GM18526 (cell line): ENCODE measurements at regions not wholly inside any gene's neighbourhood (a gene's known extent, or its start where the extent isn't known, plus 50 kb on each side); places are given as distances from the start of the nearest gene placed in this dataset.

Source experiments
- POLR2A ChIP-seq: IDR thresholded peaks from 3 replicates; pipeline ENCODE4 v1.6.1; 2011; ENCODE audit not compliant: insufficient read length; ENCODE audit errors: extremely low read depth

DNA sequence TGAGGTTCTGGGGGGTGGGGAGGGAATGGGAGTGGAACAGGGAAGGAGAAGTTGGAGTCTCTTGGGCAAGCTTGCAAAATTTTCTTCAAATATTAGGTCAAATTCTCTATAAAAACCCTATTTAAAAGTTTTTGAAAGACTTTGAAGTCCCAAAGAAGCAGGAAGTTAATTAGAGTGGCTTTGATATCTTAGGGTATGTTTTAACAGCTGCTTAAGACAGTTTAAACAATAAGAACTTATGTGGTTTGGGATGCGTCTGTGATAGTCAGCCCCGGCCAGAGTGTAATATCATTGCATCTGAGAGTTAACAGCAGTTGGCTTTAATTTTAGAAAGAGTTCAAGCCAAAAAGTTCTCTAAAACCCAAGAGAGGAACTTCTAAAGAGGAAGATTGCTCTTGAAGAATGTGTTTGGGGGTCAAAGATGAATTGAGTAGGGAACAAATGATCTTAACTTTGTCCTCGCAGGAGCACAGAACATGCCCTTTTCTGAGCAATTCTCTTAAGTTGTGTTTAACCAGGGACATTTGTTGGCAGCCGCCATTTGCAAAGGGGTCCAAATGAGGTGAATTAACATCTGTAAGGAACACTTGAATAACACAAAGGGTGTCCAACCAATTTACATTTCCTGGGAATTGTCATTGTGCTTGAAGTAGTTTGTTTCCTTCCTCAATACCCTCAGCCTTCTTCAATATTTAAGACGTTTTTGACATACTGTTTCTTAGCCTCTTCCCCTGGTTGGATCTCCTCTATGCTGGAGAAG, 182.4 kb downstream of the PTEN start:
- no peak for TF ChIP-seq POLR2A

DNA sequence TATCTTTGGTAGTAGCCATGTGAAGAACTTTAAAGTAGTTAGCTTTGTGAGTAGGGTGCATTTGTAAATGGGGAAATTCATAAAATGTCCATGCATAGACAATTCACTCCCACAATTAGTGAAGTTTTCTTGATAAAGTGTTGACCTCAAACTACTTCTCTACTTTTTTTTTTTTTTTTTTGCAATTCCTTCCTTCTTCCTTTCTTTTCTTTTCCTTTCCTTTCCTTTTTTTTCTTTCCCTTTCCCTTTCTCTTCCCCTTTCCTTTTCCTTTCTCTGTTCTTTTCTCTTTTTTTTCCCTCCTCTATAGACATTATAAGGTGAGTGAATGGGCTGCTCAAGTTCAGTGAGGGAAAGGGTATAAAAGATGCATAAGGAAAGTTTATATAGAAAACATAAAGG, 184.2 kb downstream of the PTEN start:
- no peak for TF ChIP-seq POLR2A

DNA sequence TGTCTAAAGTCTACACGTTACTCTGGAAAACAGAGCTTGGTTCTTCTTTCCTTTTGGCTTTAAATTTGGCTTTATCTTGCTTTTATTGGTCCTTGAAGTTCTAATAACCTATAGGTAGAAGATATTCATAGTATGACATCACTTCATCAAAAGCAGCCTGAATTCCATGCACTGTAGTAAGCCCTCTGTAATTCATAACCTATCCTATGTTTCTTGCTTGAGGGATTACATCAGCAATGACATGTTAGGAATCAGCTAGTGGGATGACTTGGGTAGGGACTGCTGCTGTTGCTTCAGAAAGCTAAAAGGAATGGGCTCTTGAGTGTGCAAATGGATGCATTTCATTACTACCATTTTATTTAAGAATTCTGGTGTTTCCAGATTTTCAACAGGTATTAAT, 184.9 kb downstream of the PTEN start:
- no peak for TF ChIP-seq POLR2A

DNA sequence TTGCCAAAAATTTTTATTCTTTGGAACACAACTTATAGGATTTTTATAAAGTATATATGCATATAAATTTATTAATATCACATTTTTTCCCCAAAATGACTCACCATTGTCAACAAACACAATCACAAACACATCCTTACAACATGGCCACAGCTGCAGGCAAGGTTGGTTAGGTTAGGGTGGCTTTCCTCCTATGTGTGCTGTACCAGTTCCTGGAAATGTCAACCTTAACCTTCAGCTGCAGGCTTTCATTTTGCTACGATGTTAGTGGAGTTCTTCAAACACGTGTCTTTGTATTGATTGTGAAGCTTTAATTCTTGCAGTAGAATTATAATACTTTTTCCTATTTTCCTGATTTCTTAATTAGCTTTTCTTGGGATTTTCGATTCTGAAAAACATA, 185.8 kb downstream of the PTEN start:
- TF ChIP-seq POLR2A, result no peak

DNA sequence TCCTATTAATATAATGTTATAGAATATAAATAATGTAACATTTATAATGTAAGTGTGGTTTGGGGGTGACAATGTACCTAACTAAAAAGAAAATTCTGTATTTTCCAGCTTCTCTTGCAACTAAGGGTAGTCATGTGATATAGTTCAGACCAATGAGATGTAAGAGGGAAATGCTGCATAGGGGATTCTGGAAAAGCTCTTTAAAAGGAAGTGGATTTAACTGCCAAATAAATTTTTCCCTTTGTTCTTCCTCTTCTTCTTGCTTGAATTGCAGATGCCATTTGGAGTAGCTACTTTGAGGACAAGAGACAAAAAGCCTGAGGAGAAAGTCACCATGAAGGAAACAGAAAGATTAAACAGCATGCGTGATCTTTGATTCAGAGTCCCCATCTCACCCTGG, 194.3 kb downstream of the PTEN start:
- no peak for TF ChIP-seq POLR2A

DNA sequence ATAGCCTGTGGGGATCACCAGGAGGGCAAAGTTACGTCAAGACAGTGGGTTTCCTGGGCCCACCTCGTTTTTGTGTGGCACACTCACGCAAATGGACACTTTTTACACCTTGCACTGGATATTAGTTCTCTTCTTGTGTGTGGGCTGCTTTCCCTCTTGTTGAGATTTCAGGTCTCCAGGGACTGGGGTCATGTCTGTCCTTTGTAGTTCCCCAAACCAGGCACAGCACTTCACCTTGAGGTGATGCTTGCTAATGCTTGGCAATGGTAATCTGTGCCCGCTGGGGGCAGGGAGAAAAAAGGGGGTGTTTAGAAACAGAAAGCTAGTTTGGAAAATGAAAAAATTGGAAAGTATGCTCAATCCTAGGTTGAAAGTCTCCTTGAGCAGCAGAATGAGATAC, 195.3 kb downstream of the PTEN start:
- no peak for TF ChIP-seq POLR2A

DNA sequence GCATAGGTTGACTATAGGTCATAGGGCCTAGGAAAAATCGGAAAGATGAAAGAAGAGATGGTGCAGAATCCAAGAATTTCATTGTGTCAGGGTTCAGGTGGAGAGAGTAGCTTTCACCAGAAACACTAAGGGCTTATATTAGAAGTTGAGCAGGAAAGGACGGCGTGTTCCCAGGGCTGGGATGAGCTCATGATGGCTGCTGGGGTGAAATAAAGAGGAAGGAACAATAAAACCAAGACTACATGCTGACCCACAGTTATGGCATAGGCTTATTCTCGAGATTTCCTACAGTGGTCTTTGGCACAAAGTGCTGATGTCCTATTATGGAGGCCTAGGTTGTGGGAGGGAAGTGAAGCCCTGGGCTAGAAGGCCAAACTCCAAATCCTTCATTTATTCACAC, 195.8 kb downstream of the PTEN start:
- no peak for TF ChIP-seq POLR2A

DNA sequence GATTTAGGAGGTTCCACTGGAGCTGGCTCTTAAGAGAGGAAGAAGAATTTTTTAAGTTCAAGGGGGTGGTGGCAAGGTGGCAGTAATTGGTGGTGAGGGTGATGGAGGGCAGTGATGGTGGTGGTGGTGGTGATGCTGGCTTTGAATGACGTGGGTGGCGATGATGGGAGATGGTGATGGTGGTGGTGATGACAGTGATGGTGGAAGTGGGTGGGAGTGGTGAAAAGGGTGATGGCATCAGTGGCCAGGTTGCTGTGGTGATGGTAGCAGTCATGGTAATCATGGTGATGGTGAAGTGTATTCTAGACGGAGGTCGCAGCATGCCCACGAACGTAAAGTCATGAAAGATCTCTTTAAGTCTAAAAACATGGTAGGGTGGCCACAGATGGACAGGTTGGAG, 197.3 kb downstream of the PTEN start:
- no peak for TF ChIP-seq POLR2A

DNA sequence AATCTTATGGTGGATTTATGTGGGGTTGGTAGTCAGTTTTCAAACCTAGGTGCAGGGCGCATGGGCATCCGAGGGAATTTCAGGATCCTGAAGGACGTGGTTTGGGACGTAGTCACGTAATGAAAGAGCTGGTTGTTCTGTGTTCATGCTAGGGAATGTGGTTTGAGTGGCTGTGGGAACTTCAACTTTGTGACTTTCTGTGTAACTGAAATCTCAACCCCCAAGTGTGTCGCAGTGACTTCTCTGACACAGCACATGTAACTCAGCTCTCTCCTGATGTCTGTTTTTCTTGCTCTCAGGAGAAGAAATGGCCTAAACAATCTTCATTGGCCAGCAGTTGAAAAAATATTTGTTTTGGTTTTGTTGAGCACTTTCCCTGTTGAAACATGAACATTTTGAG, 199.0 kb downstream of the PTEN start:
- no peak for TF ChIP-seq POLR2A

DNA sequence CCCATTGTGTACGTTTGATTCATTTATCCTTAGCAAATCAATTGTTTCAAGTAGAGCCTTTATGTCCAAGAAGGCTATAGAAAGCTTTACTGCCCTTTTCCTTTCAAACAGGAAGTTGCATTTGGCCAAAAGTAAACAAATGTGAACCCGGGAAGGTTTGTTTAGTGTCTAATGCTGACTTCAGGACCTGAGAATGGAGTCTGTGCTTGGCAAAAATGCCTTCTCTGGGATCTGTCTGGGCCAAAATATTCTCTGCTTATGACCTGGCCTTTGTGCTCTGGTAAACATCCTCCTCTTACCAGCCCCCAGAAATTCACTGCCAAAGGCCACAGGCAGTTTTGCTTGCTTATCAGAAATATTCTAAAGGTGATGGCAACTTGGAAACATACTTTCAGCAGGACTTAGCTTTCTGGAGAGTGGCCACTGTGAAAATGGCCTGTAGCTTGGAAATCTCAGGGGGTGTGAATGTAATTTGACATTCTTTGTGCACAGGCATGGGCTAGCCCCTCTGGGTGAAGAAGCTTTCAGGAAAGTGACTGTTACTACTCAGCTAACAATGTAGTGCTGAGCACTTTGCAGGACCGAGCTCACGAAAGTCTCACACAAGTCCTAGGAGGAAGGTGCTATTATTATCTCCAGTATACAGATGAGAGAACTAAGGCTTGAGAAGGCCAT, 199.5 kb downstream of the PTEN start:
- no peak for TF ChIP-seq POLR2A

DNA sequence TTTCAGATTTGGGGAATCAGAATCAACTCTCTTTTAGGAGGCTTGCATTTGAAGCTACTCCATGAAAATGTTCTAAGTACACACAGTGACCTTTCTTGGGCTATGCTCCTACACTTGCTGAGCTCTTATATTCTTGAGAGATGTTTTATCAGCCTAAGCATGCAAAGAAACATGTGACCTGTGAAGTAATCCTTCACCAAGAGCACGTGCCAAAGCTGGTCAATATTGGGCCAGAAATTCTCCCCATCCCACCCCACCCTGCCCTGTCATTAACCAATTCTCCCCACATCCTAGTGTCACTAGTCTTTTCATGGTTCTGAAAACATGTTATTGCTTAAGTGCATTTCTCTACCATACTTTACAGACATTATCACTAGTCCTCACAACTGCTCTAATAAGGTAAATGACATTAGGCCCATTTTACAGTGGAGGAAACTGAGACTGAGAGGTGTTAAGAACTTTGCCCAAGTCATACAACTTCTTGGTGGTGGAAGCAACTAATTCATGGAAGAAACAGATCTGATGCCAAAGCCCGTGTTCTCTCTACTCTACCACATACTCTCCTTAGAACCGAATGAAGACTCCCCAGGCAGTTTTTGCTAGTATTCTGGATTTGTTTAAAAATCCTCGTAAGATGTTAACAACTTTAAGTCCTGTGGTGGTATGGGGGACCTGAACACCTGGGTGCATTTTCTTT, 200.6 kb downstream of the PTEN start:
- no peak for TF ChIP-seq POLR2A

DNA sequence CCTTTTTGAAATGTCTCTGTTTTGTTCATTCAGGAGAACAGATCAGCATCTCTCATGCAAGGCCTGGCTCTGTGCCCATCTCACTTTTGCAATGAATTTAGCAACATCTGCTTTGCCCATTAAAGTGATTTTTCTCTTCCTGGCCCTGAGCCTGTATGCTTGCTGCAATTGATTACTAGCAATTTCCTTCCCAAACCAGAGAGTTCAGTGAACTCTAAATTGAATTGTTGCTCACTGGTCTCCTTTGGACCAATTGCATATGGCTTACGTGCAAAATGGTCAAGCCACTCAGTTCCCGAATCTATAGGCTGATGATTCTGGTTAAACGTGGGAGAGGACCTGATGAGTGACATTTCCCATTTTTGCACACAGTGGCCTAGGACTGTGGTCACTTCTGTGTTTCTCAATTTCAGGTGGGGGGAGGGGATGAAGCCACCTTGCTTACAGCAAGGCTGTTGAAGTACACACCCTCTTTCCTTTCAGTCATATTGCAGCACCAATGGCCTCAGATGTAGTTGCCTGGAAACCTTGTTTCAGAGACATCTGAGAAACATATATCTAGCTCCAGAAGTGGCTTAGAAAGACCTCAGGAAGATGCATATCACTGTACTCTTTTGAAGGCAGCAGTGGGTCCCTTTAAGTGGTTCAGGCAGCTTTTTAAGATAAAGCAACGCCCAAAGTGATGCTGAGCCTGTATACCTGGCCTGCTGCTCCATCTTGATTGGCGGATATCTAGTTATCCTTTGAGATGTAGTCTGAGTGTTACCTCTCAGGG, 201.4 kb downstream of the PTEN start:
- peak; percentile 5 for TF ChIP-seq POLR2A

DNA sequence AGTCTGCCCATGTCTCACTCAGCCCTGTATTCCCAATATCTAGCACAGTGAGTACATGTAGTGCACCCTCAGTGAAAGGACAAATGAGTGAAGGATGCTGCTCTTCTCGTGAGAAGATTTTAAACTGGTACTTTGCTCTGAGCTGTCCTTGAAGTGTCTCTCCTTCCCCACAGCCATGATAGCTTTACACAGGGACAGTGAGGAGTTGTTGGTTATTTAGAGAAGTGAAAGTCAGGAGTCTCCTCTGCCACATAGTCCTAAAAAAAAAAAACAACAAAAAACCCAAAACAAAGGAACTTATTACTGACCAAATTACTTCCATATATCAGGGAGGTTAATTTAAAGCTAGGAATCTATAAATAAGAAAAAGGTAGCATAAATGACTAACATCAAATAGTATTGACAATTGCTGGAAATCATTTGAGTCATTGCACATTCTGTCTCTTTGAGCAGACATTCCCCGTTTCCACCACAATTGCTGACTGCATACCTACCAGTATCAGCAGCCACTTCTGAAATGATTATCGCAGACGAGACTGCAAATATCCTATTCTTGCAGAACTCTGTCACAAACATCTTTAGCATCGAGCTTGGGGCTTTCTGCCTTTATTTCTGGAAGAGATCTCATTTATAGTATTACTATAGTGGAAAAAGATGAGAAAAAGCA, 202.1 kb downstream of the PTEN start:
- TF ChIP-seq POLR2A, result no peak

DNA sequence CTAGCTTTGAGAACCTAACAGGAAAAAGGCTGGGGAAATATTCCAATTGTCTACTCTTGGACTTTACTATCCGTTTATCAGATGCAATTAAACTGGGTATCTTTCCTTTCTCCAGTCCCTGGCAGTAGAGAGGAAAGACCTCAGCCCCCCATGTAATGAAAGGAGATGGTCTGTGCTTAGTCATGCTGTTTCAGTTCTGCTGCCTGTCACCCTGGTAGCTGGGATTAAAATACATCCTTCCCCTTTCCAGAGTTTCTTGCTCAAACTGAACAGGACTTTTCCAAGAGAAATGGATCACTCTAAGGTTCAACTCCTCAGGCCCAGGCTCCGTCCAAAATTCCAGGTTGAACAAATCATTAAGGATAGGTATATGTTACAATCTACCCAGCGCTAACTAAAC, 202.9 kb downstream of the PTEN start:
- no peak for TF ChIP-seq POLR2A

DNA sequence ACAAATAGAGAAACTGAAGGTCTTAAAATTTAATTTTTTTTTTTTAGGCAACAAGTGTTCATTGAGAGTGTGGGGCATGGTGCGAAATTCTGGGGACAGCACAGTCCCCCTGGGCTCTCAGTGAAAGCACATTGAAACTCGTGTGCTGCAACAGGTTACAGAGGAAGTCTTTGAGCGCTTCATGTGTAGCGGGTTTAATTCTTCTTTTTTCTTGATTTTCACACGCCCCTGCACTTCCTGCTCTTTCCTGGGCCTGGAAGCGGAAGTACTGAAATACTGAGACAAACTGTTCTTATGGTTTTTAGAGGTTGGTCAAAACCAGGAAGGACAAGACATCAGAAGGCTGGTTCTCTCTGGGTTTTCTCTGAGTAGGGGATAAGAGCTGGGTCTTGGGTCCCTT, 203.5 kb downstream of the PTEN start:
- TF ChIP-seq POLR2A, result no peak
